Liver (tissue), 3 donors: ENCODE measurements at regions not wholly inside any gene's neighbourhood (a gene's known extent, or its start where the extent isn't known, plus 50 kb on each side); places are given as distances from the start of the nearest gene placed in this dataset.

ENCODE experiments used
- ATF3 ChIP-seq: IDR thresholded peaks from 2 replicates; pipeline ENCODE4 v1.6.1; 2016; ENCODE audit warnings: antibody characterized with exemption
- CTCF ChIP-seq: fragments of 150-350 bp; IDR thresholded peaks from 2 replicates; pipeline ENCODE4 v1.5.1; 2017; ENCODE audit warnings: improper control_type of control experiment, low read depth, low read length; ENCODE audit not compliant: missing input control
- EGR1 ChIP-seq, 2 donors: IDR thresholded peaks; 2 replicates each; pipeline ENCODE4 v1.6.1; 2016 to 2018; ENCODE audit warnings: antibody characterized with exemption in 2 of 2, low read depth in 2 of 2
- FOXA1 ChIP-seq: IDR thresholded peaks from 2 replicates; pipeline ENCODE4 v1.6.1; 2016; ENCODE audit warnings: antibody characterized with exemption
- GABPA ChIP-seq, 2 donors: IDR thresholded peaks in 1 of 2; conservative IDR thresholded peaks in 1 of 2; 2 replicates each; pipeline ENCODE4 v1.6.1; 2016; ENCODE audit warnings: antibody characterized with exemption in 2 of 2, mild to moderate bottlenecking in 1 of 2, moderate library complexity in 1 of 2
- MAX ChIP-seq: IDR thresholded peaks from 2 replicates; pipeline ENCODE4 v1.6.1; 2016; ENCODE audit warnings: antibody characterized with exemption
- RAD21 ChIP-seq, 2 donors: IDR thresholded peaks; 2 replicates each; pipeline ENCODE4 v1.6.1; 2016; ENCODE audit warnings: antibody characterized with exemption in 2 of 2, mild to moderate bottlenecking in 2 of 2
- REST ChIP-seq: IDR thresholded peaks from 2 replicates; pipeline ENCODE4 v1.6.1; 2016; ENCODE audit warnings: antibody characterized with exemption, mild to moderate bottlenecking
- SP1 ChIP-seq: IDR thresholded peaks from 2 replicates; pipeline ENCODE4 v1.6.1; 2018; ENCODE audit warnings: antibody characterized with exemption, mild to moderate bottlenecking
- TAF1 ChIP-seq: conservative IDR thresholded peaks from 2 replicates; pipeline ENCODE4 v1.6.1; 2016; ENCODE audit warnings: antibody characterized with exemption, mild to moderate bottlenecking
- YY1 ChIP-seq: IDR thresholded peaks from 2 replicates; pipeline ENCODE4 v1.6.1; 2016; ENCODE audit warnings: antibody characterized with exemption, mild to moderate bottlenecking
- ZBTB33 ChIP-seq: IDR thresholded peaks from 2 replicates; pipeline ENCODE4 v1.6.1; 2016; ENCODE audit warnings: antibody characterized with exemption
- donor health status: healthy.
- donor health status: healthy.

- no peak for TF ChIP-seq SP1
- TF ChIP-seq YY1: no peak
- TF ChIP-seq CTCF: no peak
- no peak for TF ChIP-seq MAX
- TF ChIP-seq REST: no peak
- no peak for TF ChIP-seq GABPA (IDR thresholded peaks at IDR 0.05 in 1 of 2, conservative IDR thresholded peaks at IDR 0.05 in 1 of 2)
- no peak for TF ChIP-seq ATF3
- TF ChIP-seq FOXA1: no peak
- TF ChIP-seq ZBTB33: no peak
- TF ChIP-seq RAD21 (IDR thresholded peaks at IDR 0.05): no peak
- no peak for TF ChIP-seq TAF1
- TF ChIP-seq EGR1 (IDR thresholded peaks at IDR 0.05; ENCODE audit: low read depth in 2 of 2): no peak
Observed at GRCh38 chr3:104198131-104198530, 1168.6 kb upstream of the ALCAM start.
